NCI-H1092 treated with DMSO at 0.1 percent for 48 hours (cell line): ENCODE measurements at regions not wholly inside any gene's neighbourhood (a gene's known extent, or its start where the extent isn't known, plus 50 kb on each side); places are given as distances from the start of the nearest gene placed in this dataset.
"Not testable (repeated sequence)": the region's sequence is repeated elsewhere in the genome, so short reads cannot be mapped to it uniquely, and the experiment has no call there.

Experiments used
- DNase-seq: peaks from one replicate; lab custom pipeline; 2025; lab: John Stamatoyannopoulos, UW

GRCh38 chr9:110025551-110026170, 182.3 kb downstream of the C9orf152 start:
- no peak for DNase-seq

GRCh38 chr9:110027671-110028081, 180.3 kb downstream of the C9orf152 start:
- DNase-seq: peak; percentile 46

- no peak for DNase-seq
Measured at GRCh38 chr9:110028271-110028670, 179.7 kb downstream of the C9orf152 start.

- DNase-seq: no peak
Measured at GRCh38 chr9:110028676-110029075, 179.3 kb downstream of the C9orf152 start.

GRCh38 chr9:110029429-110029955, 178.5 kb downstream of the C9orf152 start:
- no peak for DNase-seq

GRCh38 chr9:110029956-110030480, 177.9 kb downstream of the C9orf152 start:
- DNase-seq: no peak

- DNase-seq: no peak
Measured at GRCh38 chr9:110030632-110031031, 177.3 kb downstream of the C9orf152 start.

GRCh38 chr9:110031511-110032173, 176.3 kb downstream of the C9orf152 start:
- DNase-seq: no peak

GRCh38 chr9:110032532-110032931, 175.4 kb downstream of the C9orf152 start:
- DNase-seq: not testable (repeated sequence)

- DNase-seq: no peak
Measured at GRCh38 chr9:110033869-110034268, 174.1 kb downstream of the C9orf152 start.

GRCh38 chr9:110036286-110036685, 171.7 kb downstream of the C9orf152 start:
- no peak for DNase-seq

GRCh38 chr9:110040788-110041187, 167.2 kb downstream of the C9orf152 start:
- DNase-seq: no peak

- no peak for DNase-seq
Measured at GRCh38 chr9:110041452-110041851, 166.5 kb downstream of the C9orf152 start.

GRCh38 chr9:110047232-110047954, 160.6 kb downstream of the C9orf152 start:
- no peak for DNase-seq

GRCh38 chr9:110047955-110048402, 160.0 kb downstream of the C9orf152 start:
- peak; percentile 69 for DNase-seq

- DNase-seq: peak; percentile 79
Measured at GRCh38 chr9:110048403-110048975, 159.5 kb downstream of the C9orf152 start.

GRCh38 chr9:110048976-110049698, 158.8 kb downstream of the C9orf152 start:
- DNase-seq: peak; percentile 43

- DNase-seq: peak; percentile 36
Measured at GRCh38 chr9:110049699-110050450, 158.1 kb downstream of the C9orf152 start.

- DNase-seq: no peak
Measured at GRCh38 chr9:110050925-110051355, 157.0 kb downstream of the C9orf152 start.

GRCh38 chr9:110056062-110056461, 151.9 kb downstream of the C9orf152 start:
- DNase-seq: no peak
